Heart left ventricle (tissue), 16 donors: ENCODE measurements at regions not wholly inside any gene's neighbourhood (a gene's known extent, or its start where the extent isn't known, plus 50 kb on each side); places are given as distances from the start of the nearest gene placed in this dataset.
A peak's percentile ranks its signal among the peaks of the same experiment; 100 is the strongest.

ENCODE experiments used
- ATAC-seq, 4 donors: fragments of 200-7000 bp; cut with Tn5 transposase; one replicate each; pipeline ENCODE4 v1.9.1; 2020 to 2022; ENCODE audit warnings: moderate library complexity in 4 of 4, mild to moderate bottlenecking in 3 of 4, moderate number of reproducible peaks in 1 of 4
- DNase-seq, 5 donors: peaks; one replicate each; pipeline ENCODE4 v3.0.0-alpha.2; 2020
- H3K27ac ChIP-seq, 12 donors: fragments of 200-600 bp; sonication (generic) in 4 of 12; one replicate each; pipeline versions ENCODE4 v1.5.0 to v1.8.0; 2016 to 2022; ENCODE audit warnings: mild to moderate bottlenecking in 2 of 12
- H3K27me3 ChIP-seq, 9 donors: fragments of 200-600 bp; sonication (generic) in 2 of 9; one replicate each; pipeline versions ENCODE4 v1.5.1 to v1.8.0; 2016 to 2022; ENCODE audit warnings: mild to moderate bottlenecking in 3 of 9
- H3K36me3 ChIP-seq, 9 donors: fragments of 200-600 bp; sonication (generic) in 2 of 9; one replicate each; pipeline versions ENCODE4 v1.5.0 to v1.8.0; 2018 to 2022; ENCODE audit warnings: mild to moderate bottlenecking in 2 of 9
- H3K4me1 ChIP-seq, 12 donors: fragments of 200-600 bp; sonication (generic) in 4 of 12; one replicate each; pipeline versions ENCODE4 v1.5.0 to v1.8.0; 2016 to 2022; ENCODE audit warnings: mild to moderate bottlenecking in 3 of 12
- H3K4me3 ChIP-seq, 12 donors: fragments of 200-600 bp; sonication (generic) in 4 of 12; one replicate each; pipeline versions ENCODE4 v1.5.0 to v1.8.0; 2017 to 2022; ENCODE audit warnings: mild to moderate bottlenecking in 9 of 12, moderate library complexity in 4 of 12
- H3K9me3 ChIP-seq, 12 donors: fragments of 200-600 bp; sonication (generic) in 4 of 12; one replicate each; pipeline versions ENCODE4 v1.5.0 to v1.8.0; 2016 to 2022; ENCODE audit warnings: mild to moderate bottlenecking in 1 of 12
- POLR2A ChIP-seq, 2 donors: fragments of 450-650 bp; IDR thresholded peaks; one replicate each; pipeline ENCODE4 v1.6.1; 2017; ENCODE audit warnings: antibody characterized with exemption in 2 of 2, mild to moderate bottlenecking in 2 of 2, moderate library complexity in 2 of 2
- WGBS, 4 donors: extraction: QIAGEN DNeasy Blood & Tissue Kit in 2 of 4; methylation state at CpG; one replicate each; pipeline versions ENCODE4 v1.1.5 to v1.1.7; 2013 to 2018; 5-methylcytosine and 5-hydroxymethylcytosine counted together
- intact Hi-C, 10 donors: fragments of 100-400 bp; cut with DNase I; formaldehyde crosslinking; loops; one replicate each; pipeline versions ENCODE4 v1.11.1 to v1.14.2; 2022
- TF ChIP-seq, protein P1 (sequence below), 12 donors: fragments of 200-600 bp; sonication (generic) in 4 of 12; IDR thresholded peaks; one replicate each; pipeline versions ENCODE4 v1.5.0 to v1.8.0; 2018 to 2022; ENCODE audit warnings: antibody characterized with exemption in 12 of 12, mild to moderate bottlenecking in 5 of 12
- donor health status: ischemic (EF 13 %, LVEDD 7.1; RV severe dilation, severe dysfunction).
- donor health status: healthy with polysubstance abuse.
- donor health status: DM: no; HTN: yes; CAD: no.
- donor health status: DM: no; HTN: no; CAD: no.
- donor health status: ischemic (EF 25% LVEDD 6.9; RV normal size, moderate dysfunction).
- donor health status: ischemic (EF 25% LVEDD 5.7; RV mildly dilated, moderate dysfunction).
- donor health status: healthy.
- donor health status: DM: yes; HTN: yes; CAD: no.
- donor health status: ischemic (EF 35%, LVEDD 5.7; RV mildly dilated, moderate dysfunction).
- donor health status: nonischemic (EF 11% LVEDD 7.7; RV severe dilation, severe dysfunction).
- donor health status: DM: yes; HTN: yes; CAD: no.
- donor health status: PGD.
- donor health status: ischemic (EF 29% LVEDD 5.4; RV normal size, mild dysfunction).
- donor health status: nonischemic (EF 23%, LVEDD 6.1; RV moderate dilation, normal function).

- Histone ChIP-seq H3K4me1 (no peaks in the 10 kb centered on the region), H3K9me3 (no peaks in the 10 kb centered on the region), H3K27ac (no peak overlapping the region), H3K36me3 (no peaks in the 10 kb centered on the region), H3K4me3 (no peak overlapping the region), H3K27me3 (peaks cover 0 to 4% (median 0%) of the 10 kb centered on the region in 9 donors)
- DNase-seq = no peak
- TF ChIP-seq, protein P1, sequence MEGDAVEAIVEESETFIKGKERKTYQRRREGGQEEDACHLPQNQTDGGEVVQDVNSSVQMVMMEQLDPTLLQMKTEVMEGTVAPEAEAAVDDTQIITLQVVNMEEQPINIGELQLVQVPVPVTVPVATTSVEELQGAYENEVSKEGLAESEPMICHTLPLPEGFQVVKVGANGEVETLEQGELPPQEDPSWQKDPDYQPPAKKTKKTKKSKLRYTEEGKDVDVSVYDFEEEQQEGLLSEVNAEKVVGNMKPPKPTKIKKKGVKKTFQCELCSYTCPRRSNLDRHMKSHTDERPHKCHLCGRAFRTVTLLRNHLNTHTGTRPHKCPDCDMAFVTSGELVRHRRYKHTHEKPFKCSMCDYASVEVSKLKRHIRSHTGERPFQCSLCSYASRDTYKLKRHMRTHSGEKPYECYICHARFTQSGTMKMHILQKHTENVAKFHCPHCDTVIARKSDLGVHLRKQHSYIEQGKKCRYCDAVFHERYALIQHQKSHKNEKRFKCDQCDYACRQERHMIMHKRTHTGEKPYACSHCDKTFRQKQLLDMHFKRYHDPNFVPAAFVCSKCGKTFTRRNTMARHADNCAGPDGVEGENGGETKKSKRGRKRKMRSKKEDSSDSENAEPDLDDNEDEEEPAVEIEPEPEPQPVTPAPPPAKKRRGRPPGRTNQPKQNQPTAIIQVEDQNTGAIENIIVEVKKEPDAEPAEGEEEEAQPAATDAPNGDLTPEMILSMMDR (IDR thresholded peaks at IDR 0.05) = no peak
- no peak for TF ChIP-seq POLR2A (IDR thresholded peaks at IDR 0.05)
- intact Hi-C loops = no loop called here
- no peak for ATAC-seq
Observed at GRCh38 chr12:22974865-22975264, 349.9 kb downstream of the ETNK1 start.

DNA sequence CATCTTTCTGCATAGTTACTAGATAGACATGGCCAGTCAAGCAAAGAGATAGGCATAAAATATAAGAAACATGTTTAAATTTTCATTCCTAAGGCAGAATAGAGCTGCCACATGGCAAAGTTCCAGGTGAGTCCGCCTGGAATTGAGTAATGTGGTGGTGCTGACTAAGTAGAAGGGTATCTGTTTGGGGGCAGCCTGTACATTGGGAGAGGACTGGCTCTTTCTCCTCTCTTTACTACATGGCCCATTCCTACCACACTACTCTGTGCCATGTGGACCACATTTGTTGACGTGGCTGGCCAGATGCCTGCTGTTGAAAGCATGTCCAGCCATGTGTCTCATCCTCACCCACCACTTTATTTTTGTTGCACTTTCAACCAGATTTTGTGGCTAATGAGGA, 354.0 kb downstream of the ETNK1 start:
- Histone ChIP-seq H3K27me3 (peaks cover 0 to 4% (median 0%) of the 10 kb centered on the region in 9 donors), H3K4me3 (no peak overlapping the region), H3K36me3 (no peaks in the 10 kb centered on the region), H3K4me1 (no peaks in the 10 kb centered on the region), H3K9me3 (no peaks in the 10 kb centered on the region), H3K27ac (no peak overlapping the region)
- DNase-seq = no peak
- no peak for ATAC-seq
- 71 to 86% (median 77%) methylated on average over 2 of the region's 2 CpGs for WGBS, 4 donors
- intact Hi-C loops = no loop called here
- no peak for TF ChIP-seq POLR2A (IDR thresholded peaks at IDR 0.05)
- TF ChIP-seq, protein P1 (IDR thresholded peaks at IDR 0.05) = no peak

DNA sequence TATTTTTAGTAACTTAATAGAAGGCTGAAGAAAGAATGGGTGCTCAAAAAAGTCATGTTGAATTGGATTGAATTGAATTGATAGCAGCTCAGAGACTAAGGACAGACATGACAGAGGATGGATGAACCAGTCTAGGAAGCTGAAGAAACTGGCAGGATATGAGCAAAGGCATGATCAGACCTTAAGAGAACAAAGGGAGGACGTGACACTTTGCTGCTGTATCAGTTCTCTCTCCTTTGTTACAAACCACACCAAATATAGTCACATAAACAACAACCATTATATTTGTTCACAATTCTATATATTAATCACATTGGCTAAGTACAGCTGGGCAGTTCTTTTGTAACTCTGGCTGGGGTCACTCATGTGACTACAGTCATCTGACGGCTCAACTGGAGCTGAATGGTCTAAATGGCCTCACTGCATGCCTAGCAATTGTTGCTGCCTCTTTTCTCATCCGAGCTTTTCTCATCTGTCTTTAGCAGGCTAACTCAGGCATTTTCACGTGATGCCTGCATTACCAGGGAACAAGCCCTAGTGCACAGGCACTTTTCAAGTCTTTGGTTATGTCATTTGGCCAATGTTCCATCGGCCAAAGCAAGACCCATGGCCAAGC, 355.0 kb downstream of the ETNK1 start:
- Histone ChIP-seq H3K4me1 (no peaks in the 10 kb centered on the region), H3K27me3 (peaks cover 0 to 4% (median 0%) of the 10 kb centered on the region in 9 donors), H3K9me3 (no peaks in the 10 kb centered on the region), H3K27ac (no peak overlapping the region), H3K36me3 (no peaks in the 10 kb centered on the region), H3K4me3 (no peak overlapping the region)
- TF ChIP-seq, protein P1 (IDR thresholded peaks at IDR 0.05) = no peak
- TF ChIP-seq POLR2A (IDR thresholded peaks at IDR 0.05) = no peak
- intact Hi-C loops = loop anchor here in 2 of 10 donors (5.0 to 10.0 kb wide), 2 partner anchors 123 to 125 kb away; no protein-coding TSS in a partner anchor
- DNase-seq = no peak
- ATAC-seq = no peak
- WGBS, 4 donors = 73 to 80% (median 75%) methylated on average over 5 of the region's 5 CpGs

- ATAC-seq (no peak), DNase-seq (no peak)
- H3K9me3 ChIP-seq = no peaks in the 10 kb centered on the region
- H3K27me3 ChIP-seq = peaks cover 0 to 4% (median 0%) of the 10 kb centered on the region in 9 donors
- no peak overlapping the region for H3K27ac ChIP-seq
- no peak overlapping the region for H3K4me3 ChIP-seq
- TF ChIP-seq, protein P1 (IDR thresholded peaks at IDR 0.05) = peak in 2 of 12 donors; percentile 6 to 24
- TF ChIP-seq POLR2A (IDR thresholded peaks at IDR 0.05) = no peak
- WGBS, 4 donors = 78 to 84% (median 80%) methylated on average over 3 of the region's 3 CpGs
- intact Hi-C loops = loop anchor here in 2 of 10 donors (5.0 to 10.0 kb wide), 2 partner anchors 124 to 127 kb away; no protein-coding TSS in a partner anchor
- no peaks in the 10 kb centered on the region for H3K4me1 ChIP-seq
- no peaks in the 10 kb centered on the region for H3K36me3 ChIP-seq
Observed at GRCh38 chr12:22981711-22982110, 356.7 kb downstream of the ETNK1 start.
